ENCODE measurements at regions not wholly inside any gene's neighbourhood (a gene's known extent, or its start where the extent isn't known, plus 50 kb on each side); places are given as distances from the start of the nearest gene placed in this dataset.

GRCh38 chr14:29282169-29282568 is 515.6 kb downstream of the FOXG1 start:
- DNase-seq (ENCODE audit: low spot score): no peak

- DNase-seq (ENCODE audit: low spot score): no peak
Measured at GRCh38 chr14:29290441-29290840, 523.9 kb downstream of the FOXG1 start.

- no peak for DNase-seq (ENCODE audit: low spot score)
Measured at GRCh38 chr14:29299372-29299771, 532.8 kb downstream of the FOXG1 start.

GRCh38 chr14:29301571-29301970 is 535.0 kb downstream of the FOXG1 start:
- DNase-seq (ENCODE audit: low spot score): no peak

- DNase-seq (ENCODE audit: low spot score): no peak
Measured at GRCh38 chr14:29310210-29310609, 543.6 kb downstream of the FOXG1 start.

GRCh38 chr14:29310757-29311156 is 544.2 kb downstream of the FOXG1 start:
- peak; percentile 69 for DNase-seq (ENCODE audit: low spot score)

- no peak for DNase-seq (ENCODE audit: low spot score)
Measured at GRCh38 chr14:29311983-29312382, 545.4 kb downstream of the FOXG1 start.

GRCh38 chr14:29316936-29317335 is 550.3 kb downstream of the FOXG1 start:
- DNase-seq (ENCODE audit: low spot score): no peak

GRCh38 chr14:29317423-29317822 is 550.8 kb downstream of the FOXG1 start:
- DNase-seq (ENCODE audit: low spot score): no peak

- no peak for DNase-seq (ENCODE audit: low spot score)
Measured at GRCh38 chr14:29320286-29320685, 553.7 kb downstream of the FOXG1 start.

GRCh38 chr14:29321646-29322045 is 555.1 kb downstream of the FOXG1 start:
- DNase-seq (ENCODE audit: low spot score): no peak

- peak; percentile 8 for DNase-seq (ENCODE audit: low spot score)
Measured at GRCh38 chr14:29339494-29340172, 573.0 kb downstream of the FOXG1 start.

GRCh38 chr14:29348504-29348903 is 579.1 kb downstream of the PRKD1 start:
- DNase-seq (ENCODE audit: low spot score): peak; percentile 73

GRCh38 chr14:29350496-29350895 is 577.2 kb downstream of the PRKD1 start:
- DNase-seq (ENCODE audit: low spot score): no peak

GRCh38 chr14:29351996-29352705 is 575.5 kb downstream of the PRKD1 start:
- DNase-seq (ENCODE audit: low spot score): no peak

- no peak for DNase-seq (ENCODE audit: low spot score)
Measured at GRCh38 chr14:29352706-29353080, 575.0 kb downstream of the PRKD1 start.

GRCh38 chr14:29353513-29353912 is 574.1 kb downstream of the PRKD1 start:
- no peak for DNase-seq (ENCODE audit: low spot score)

- DNase-seq (ENCODE audit: low spot score): no peak
Measured at GRCh38 chr14:29354486-29354885, 573.2 kb downstream of the PRKD1 start.

GRCh38 chr14:29355331-29355730 is 572.3 kb downstream of the PRKD1 start:
- DNase-seq (ENCODE audit: low spot score): no peak

GRCh38 chr14:29355846-29356245 is 571.8 kb downstream of the PRKD1 start:
- DNase-seq (ENCODE audit: low spot score): no peak

GRCh38 chr14:29360656-29361055 is 567.0 kb downstream of the PRKD1 start:
- DNase-seq (ENCODE audit: low spot score): no peak

GRCh38 chr14:29370024-29370423 is 557.6 kb downstream of the PRKD1 start:
- DNase-seq (ENCODE audit: low spot score): peak; percentile 1

- no peak for DNase-seq (ENCODE audit: low spot score)
Measured at GRCh38 chr14:29376237-29376636, 551.4 kb downstream of the PRKD1 start.

GRCh38 chr14:29380826-29381225 is 546.8 kb downstream of the PRKD1 start:
- no peak for DNase-seq (ENCODE audit: low spot score)
